DOHH2 (cell line): ENCODE measurements at regions not wholly inside any gene's neighbourhood (a gene's known extent, or its start where the extent isn't known, plus 50 kb on each side); places are given as distances from the start of the nearest gene placed in this dataset.

Experiments
- EZH2phosphoT487 ChIP-seq: fragments of 200-600 bp; sonication (generic); IDR thresholded peaks from 2 replicates; pipeline ENCODE4 v1.6.1; 2017; ENCODE audit warnings: borderline replicate concordance, mild to moderate bottlenecking, antibody characterized with exemption, low read length, moderate library complexity, mixed read lengths
- TF ChIP-seq, protein P1 (sequence below): fragments of 200-600 bp; sonication (generic); IDR thresholded peaks from one replicate; pipeline ENCODE4 v1.5.1; 2014; ENCODE audit warnings: antibody characterized with exemption, mild to moderate bottlenecking, low read depth, low read length; ENCODE audit not compliant: poor library complexity, severe bottlenecking

DNA sequence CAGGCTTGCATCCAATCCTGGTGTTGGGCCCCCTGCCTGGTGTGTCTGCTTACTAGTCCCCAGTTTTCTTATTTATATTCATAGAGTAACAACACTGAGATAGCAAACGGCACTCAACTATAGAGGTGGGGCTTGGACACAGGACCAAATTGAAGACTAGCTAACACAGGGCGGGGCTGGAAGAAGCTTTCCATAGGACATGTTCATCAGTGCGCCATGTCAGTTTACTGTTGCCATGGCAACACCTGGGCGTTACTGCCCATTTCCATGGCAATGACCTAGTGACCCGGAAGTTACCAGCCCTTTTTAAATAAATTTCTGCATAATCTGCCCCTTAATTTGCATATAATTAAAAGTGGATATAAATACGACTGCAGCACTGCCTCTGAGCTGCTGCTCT is 275.5 kb upstream of the TMEM132C start:
- TF ChIP-seq, protein P1, sequence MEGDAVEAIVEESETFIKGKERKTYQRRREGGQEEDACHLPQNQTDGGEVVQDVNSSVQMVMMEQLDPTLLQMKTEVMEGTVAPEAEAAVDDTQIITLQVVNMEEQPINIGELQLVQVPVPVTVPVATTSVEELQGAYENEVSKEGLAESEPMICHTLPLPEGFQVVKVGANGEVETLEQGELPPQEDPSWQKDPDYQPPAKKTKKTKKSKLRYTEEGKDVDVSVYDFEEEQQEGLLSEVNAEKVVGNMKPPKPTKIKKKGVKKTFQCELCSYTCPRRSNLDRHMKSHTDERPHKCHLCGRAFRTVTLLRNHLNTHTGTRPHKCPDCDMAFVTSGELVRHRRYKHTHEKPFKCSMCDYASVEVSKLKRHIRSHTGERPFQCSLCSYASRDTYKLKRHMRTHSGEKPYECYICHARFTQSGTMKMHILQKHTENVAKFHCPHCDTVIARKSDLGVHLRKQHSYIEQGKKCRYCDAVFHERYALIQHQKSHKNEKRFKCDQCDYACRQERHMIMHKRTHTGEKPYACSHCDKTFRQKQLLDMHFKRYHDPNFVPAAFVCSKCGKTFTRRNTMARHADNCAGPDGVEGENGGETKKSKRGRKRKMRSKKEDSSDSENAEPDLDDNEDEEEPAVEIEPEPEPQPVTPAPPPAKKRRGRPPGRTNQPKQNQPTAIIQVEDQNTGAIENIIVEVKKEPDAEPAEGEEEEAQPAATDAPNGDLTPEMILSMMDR: no peak
- no peak for TF ChIP-seq EZH2phosphoT487
